HG03520 (cell line): ENCODE measurements at regions not wholly inside any gene's neighbourhood (a gene's known extent, or its start where the extent isn't known, plus 50 kb on each side); places are given as distances from the start of the nearest gene placed in this dataset.
"Not testable (repeated sequence)": the region's sequence is repeated elsewhere in the genome, so short reads cannot be mapped to it uniquely, and the experiment has no call there.

ENCODE experiments used
- ATAC-seq: cut with Tn5 transposase; IDR thresholded peaks from one replicate; pipeline ENCODE4 v1.9.1; 2021; ENCODE audit warnings: mild to moderate bottlenecking, moderate library complexity; ENCODE audit not compliant: unreplicated experiment

DNA sequence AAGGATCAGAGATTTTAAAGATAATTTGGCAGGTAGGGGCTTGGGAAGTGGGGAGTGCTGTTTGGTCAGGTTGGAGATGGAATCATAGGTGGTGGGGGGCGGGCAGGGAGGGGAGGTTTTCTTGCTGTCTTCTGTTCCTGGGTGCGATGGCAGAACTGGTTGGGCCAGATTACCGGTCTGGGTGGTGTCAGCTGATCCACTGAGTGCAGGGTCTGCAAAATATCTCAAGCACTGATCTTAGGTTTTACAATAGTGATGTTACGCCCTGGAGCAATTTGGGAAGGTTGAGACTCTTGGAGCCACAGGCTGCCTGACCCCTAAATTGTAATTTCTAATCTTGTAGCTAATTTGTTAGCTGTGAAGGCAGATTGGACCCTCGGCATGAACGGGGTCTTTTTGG, 78.0 kb upstream of the PARP8 start:
- ATAC-seq: not testable (repeated sequence)

DNA sequence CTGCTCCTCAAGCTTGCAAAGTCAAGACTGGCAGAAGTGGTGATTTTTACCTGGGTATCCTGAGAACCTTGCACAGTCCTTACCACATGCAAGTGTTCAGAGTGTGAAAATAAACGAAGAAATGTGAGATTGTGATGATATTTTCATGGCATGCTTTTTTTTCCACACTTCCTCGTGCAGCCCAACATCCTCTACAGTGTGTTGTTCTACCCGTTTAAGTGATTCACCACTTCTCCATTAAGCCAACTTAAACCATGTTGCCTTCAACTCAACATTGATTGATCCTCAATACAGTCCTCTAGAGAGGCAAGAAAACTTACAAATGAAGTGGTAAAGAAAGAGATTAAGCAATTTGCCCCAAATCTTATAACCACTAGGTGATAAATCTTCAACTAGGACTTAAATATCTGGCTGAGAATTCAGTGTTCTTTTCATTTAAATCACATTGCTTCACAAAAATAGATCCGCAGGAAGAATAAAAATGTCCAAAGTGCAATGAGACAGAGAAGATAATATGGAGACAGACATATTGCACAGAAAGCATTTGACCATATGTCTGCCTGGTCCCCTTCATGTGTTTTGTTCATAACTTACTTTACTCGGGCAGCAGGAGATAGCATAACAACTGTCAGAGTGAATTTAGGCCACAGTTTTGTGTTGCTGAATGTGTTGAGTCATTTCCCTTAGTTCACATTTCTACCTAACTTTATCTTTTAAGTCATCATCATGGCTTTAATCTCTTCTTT, 75.8 kb upstream of the PARP8 start:
- ATAC-seq: not testable (repeated sequence)

DNA sequence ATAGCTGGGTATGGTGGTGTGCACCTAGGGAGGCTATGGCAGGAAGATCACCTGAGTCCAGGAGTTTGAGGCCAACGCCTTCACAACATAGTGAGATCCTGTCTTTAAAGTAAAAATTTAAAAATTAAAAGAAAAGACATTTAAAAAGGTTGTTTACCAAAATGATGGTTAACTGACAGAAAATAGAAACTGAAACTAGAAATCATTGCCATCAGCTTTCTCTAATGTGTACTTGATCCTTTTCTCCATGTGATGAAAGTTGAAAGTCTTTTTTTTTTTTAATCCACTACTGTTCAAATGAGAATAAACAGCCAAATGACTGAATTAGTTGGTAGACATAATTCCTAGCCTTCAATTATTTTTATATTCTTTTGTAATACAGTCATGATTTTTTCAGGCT, 75.1 kb upstream of the PARP8 start:
- not testable (repeated sequence) for ATAC-seq

DNA sequence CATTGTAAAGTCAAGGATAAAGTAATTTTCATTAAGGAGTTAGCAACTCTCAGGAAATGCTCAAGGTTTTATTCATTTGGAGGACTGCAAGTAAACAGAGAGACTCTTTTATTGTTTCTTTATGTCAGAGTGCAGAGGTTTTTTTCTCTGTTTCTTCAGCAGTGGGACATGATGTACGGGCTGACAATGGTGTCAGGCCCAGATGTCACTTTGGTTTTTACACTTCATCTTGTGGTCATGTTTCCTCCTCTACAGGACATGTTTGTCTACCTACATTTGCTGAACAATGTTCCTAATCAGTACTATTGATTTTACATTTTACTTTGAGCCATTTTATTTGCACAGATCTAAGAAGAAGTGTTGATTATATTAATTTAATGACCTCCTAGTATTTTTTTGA, 72.8 kb upstream of the PARP8 start:
- no peak for ATAC-seq

DNA sequence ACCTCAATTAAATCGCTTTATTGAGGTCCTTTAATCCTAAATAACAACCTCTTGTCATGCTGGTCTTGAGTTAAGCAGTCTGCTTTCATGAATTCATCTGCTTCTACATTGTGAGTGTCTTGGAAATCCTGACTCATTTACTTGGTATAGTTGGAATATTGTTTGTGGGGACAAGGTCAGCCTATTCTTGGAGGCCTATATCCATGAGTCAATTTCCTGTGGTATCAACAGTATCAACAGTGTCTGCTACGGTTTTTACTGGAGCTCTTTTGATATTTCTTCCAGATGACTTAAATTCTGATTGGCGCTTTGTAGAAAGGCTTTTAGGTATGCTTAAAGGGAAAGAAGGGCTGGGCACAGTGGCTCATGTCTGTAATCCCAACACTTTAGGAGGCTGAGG, 71.2 kb upstream of the PARP8 start:
- no peak for ATAC-seq

DNA sequence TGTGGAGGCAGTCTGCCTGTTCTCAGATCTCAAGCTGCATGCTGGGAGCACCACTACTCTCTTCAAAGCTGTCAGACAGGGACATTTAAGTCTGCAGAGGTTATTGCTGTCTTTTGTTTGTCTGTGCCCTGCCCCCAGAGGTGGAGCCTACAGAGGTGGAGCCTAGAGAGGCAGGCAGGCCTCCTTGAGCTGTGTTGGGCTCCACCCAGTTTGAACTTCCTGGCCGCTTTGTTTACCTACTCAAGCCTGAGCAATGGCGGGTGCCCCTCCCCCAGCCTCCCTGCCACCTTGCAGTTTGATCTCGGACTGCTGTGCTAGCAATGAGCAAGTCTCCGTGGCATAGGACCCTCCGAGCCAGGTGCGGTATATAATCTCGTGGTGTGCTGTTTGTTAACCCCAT, 64.9 kb upstream of the PARP8 start:
- not testable (repeated sequence) for ATAC-seq

DNA sequence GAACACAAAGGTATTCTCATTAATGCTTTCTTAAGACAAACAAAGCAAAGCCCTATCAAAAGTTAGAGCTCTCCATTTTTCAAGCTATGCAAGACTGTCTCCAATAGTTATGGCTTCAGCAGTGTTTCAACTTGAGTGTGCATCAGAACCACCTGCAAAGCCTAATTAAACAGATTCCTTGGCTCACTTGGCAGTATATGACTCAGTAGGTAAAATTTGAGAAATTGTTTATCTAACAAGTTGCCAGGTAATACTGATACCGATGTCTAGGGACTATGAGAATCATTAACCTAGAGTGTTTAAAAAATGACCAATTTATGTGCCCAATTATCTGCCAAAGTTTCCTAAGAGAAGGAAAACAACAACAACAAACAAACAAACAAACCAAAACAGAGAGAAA, 60.3 kb upstream of the PARP8 start:
- ATAC-seq: no peak

DNA sequence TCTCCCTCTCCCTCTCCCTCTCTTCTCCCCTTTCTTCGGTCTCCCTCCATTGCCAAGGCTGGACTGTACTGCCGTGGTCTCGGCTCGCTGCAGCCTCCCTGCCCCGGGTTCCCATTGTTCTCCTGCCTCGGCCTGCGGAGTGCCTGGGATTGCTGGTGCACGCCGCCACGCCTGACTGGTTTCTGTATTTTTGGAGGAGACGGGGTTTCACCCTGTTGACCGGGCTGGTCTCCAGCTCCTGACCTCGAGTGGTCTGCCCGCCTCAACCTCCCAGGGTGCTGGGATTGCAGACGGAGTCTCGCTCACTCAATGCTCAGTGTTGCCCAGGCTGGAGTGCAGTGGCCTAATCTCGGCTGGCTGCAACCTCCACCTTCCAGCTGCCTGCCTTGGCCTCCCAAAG, 59.0 kb upstream of the PARP8 start:
- not testable (repeated sequence) for ATAC-seq

DNA sequence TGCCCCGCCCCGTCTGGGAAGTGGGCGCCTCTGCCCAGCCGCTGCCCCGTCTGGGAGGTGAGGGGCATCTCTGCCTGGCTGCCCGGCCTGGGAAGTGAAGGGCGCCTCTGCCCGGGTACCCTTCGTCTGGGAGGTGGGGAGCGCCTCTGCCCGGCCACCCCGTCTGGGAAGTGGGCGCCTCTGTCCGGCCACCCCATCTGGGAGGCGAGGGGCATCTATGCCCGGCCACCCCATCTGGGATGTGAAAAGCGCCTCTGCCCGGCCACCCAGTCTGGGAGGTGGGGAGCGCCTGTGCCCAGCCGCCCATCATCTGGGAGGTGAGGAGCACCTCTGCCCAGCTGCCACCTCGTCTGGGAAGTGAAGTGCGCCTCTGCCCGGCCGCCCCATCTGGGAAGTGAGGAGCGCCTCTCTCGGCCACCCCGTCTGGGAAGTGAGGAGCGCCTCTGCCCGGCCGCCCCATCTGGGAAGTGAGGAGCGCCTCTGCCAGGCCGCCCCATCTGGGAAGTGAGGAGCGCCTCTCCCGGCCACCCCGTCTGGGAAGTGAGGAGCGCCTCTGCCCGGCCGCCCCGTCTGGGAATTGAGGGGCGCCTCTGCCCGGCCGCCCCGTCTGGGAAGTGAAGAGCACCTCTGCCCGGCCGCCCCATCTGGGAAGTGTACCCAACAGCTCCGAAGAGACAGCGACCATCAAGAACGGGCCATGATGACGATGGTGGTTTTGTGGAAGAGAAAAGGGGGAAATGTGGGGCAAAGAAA, 58.3 kb upstream of the PARP8 start:
- ATAC-seq: not testable (repeated sequence)

DNA sequence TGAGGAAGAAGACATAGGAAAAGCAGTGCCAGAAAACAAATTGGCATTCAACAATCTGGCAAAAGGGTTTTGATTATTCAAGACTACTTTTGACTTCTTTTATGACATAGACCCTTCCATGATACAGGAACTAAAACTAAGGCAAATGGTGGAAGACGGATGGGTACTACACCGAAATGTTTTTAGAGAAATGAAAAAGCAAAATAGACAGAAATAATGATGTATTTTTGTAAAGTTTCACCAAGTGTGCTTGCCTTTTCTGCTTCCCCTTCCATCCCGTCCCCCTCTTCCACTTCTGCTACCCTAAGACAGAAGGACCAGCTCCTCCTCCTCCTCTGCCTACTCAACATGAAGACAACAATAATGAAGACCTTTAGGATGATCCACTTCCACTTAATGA, 53.4 kb upstream of the PARP8 start:
- not testable (repeated sequence) for ATAC-seq
